GM12873 (cell line): ENCODE measurements at regions not wholly inside any gene's neighbourhood (a gene's known extent, or its start where the extent isn't known, plus 50 kb on each side); places are given as distances from the start of the nearest gene placed in this dataset.

ENCODE experiments used
- TF ChIP-seq, protein P1 (sequence below): IDR thresholded peaks from 2 replicates; pipeline ENCODE4 v1.5.1; 2012; ENCODE audit warnings: low read depth, mild to moderate bottlenecking, moderate library complexity, low read length, control low read depth; ENCODE audit not compliant: insufficient read depth; ENCODE audit errors: missing control alignments

GRCh38 chr1:162922201-162922600 is 61.2 kb upstream of the CCDC190 start:
- TF ChIP-seq, protein P1, sequence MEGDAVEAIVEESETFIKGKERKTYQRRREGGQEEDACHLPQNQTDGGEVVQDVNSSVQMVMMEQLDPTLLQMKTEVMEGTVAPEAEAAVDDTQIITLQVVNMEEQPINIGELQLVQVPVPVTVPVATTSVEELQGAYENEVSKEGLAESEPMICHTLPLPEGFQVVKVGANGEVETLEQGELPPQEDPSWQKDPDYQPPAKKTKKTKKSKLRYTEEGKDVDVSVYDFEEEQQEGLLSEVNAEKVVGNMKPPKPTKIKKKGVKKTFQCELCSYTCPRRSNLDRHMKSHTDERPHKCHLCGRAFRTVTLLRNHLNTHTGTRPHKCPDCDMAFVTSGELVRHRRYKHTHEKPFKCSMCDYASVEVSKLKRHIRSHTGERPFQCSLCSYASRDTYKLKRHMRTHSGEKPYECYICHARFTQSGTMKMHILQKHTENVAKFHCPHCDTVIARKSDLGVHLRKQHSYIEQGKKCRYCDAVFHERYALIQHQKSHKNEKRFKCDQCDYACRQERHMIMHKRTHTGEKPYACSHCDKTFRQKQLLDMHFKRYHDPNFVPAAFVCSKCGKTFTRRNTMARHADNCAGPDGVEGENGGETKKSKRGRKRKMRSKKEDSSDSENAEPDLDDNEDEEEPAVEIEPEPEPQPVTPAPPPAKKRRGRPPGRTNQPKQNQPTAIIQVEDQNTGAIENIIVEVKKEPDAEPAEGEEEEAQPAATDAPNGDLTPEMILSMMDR, result no peak

DNA sequence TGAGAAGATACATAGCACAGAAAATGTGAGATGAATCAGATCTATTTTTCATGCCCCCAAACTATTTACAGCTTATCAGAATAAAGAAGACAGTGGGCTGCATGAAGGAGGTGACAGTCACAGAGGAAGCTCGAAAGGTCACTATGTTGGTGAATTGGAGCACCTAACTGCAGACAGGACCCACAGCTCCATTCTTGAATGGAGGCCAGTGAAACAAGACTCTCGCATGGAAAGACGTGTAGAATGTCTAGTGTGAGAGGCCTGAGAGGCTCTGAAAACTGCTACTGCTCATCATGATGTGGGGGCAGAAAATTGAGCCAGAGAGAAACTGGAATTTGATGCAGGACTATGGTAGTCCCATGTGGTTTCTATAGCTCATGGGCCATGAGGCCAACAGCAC is 60.3 kb upstream of the CCDC190 start:
- TF ChIP-seq, protein P1, result no peak

GRCh38 chr1:162919034-162919433 is 58.1 kb upstream of the CCDC190 start:
- TF ChIP-seq, protein P1, result no peak

GRCh38 chr1:162918151-162918754 is 57.3 kb upstream of the CCDC190 start:
- TF ChIP-seq, protein P1, result no peak

DNA sequence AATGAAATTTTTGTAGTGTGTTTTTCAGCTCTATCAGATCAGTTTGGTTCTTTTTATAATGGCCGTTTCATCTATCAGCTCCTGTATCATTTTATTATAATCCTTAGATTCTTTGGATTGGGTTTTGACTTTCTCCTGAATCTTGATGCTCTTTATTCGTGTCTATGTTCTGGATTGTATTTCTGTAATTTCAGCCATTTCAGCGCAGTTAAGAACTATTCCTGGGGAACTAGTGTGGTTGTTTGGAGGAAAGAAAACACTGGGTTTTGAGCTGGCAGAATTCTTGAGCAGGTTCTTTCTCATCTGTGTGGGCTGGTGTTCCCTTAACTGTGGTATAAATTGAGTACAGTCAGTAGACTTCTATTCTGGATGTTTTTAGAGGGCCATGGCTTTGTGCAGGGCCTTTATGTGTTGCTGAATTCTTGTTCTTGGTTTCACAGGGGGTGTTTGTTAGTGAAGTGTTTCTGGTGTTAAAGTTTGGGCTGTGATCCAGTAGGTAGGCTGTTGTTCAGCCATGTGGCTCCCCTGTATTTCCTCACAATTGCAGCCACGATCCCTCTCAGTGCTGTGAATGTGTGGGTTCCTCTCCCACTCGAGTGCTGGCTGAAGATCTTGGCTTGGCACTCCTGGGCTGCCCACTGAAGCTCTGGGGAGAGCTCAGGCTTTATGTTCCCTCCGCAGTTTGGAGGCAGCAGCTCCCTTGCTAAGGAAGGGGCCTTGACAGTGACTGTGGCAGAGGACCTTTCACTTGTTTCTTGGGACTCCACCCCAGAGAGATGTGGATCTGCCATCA is 56.0 kb upstream of the CCDC190 start:
- TF ChIP-seq, protein P1, result no peak

- TF ChIP-seq, protein P1, result no peak
Measured at GRCh38 chr1:162916407-162916806, 55.4 kb upstream of the CCDC190 start.

GRCh38 chr1:162914601-162915000 is 53.6 kb upstream of the CCDC190 start:
- TF ChIP-seq, protein P1, result no peak
